Testis (tissue), 2 donors: ENCODE measurements at regions not wholly inside any gene's neighbourhood (a gene's known extent, or its start where the extent isn't known, plus 50 kb on each side); places are given as distances from the start of the nearest gene placed in this dataset.

Experiments
- CTCF ChIP-seq, 3 experiments: fragments of 450-650 bp in 2 of 3; fragments of 200-600 bp in 1 of 3; sonication (generic) in 1 of 3; IDR thresholded peaks; one replicate each; pipeline ENCODE4 v1.5.1; 2016 to 2019; ENCODE audit warnings: antibody characterized with exemption in 3 of 3, mild to moderate bottlenecking in 2 of 3, moderate library complexity in 1 of 3
- POLR2A ChIP-seq: fragments of 450-650 bp; IDR thresholded peaks from one replicate; pipeline ENCODE4 v1.6.1; 2017; ENCODE audit warnings: antibody characterized with exemption, mild to moderate bottlenecking, moderate library complexity

DNA sequence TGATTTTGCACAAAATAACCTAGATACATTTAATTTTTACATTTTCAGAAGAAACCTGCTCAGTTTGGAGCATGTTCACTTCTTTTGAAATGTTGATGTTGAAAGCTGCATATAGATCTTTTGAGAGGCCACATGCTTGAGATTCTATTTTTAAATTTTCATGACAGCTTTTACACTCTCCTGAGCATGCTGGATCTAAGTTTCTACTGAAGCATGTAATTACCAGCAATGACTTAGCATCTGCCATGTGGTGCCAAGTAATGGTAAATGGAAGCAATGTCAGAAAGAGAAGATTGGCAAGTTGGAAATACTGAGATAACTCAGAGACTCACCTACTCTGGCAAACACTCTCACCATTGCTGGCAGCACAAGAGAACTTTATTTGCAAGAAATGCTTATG is 310.6 kb downstream of the NSUN3 start:
- TF ChIP-seq CTCF (IDR thresholded peaks at IDR 0.05) (no peak), POLR2A (no peak)
